Osteoblast (primary cell): ENCODE measurements at regions not wholly inside any gene's neighbourhood (a gene's known extent, or its start where the extent isn't known, plus 50 kb on each side); places are given as distances from the start of the nearest gene placed in this dataset.

Experiments
- DNase-seq: peaks from one replicate; pipeline ENCODE4 v3.0.0; 2011; ENCODE audit warnings: low spot score, mixed read lengths; ENCODE audit not compliant: insufficient read length; ENCODE audit errors: missing footprints
- H2AFZ ChIP-seq: 2 replicates; pipeline ENCODE4 v1.6.0; 2011; ENCODE audit warnings: mild to moderate bottlenecking, low read length
- H3K27ac ChIP-seq: 2 replicates; pipeline ENCODE4 v1.5.1; 2011; ENCODE audit warnings: mild to moderate bottlenecking, low read depth, low read length, moderate library complexity
- H3K27me3 ChIP-seq: 2 replicates; pipeline ENCODE4 v1.6.0; 2012; ENCODE audit warnings: mild to moderate bottlenecking, control low read depth, inconsistent platforms, low read length, moderate library complexity; ENCODE audit not compliant: insufficient read depth
- H3K36me3 ChIP-seq: 2 replicates; pipeline ENCODE4 v1.5.1; 2011; ENCODE audit warnings: mild to moderate bottlenecking, low read length, control low read depth, moderate library complexity; ENCODE audit not compliant: insufficient read depth
- H3K4me1 ChIP-seq: 2 replicates; pipeline ENCODE4 v1.5.1; 2011; ENCODE audit warnings: mild to moderate bottlenecking, low read length, control low read depth, moderate library complexity; ENCODE audit not compliant: insufficient read depth
- H3K4me2 ChIP-seq: 2 replicates; pipeline ENCODE4 v1.6.0; 2011; ENCODE audit warnings: mild to moderate bottlenecking, low read length; ENCODE audit not compliant: insufficient read depth
- H3K4me3 ChIP-seq: fragments of 200-600 bp; sonication (generic); 3 replicates; pipeline ENCODE4 v1.5.1; 2012; ENCODE audit warnings: mild to moderate bottlenecking, low read length, inconsistent platforms; ENCODE audit not compliant: insufficient read depth
- H3K79me2 ChIP-seq: 2 replicates; pipeline ENCODE4 v1.6.0; 2012; ENCODE audit warnings: mild to moderate bottlenecking, low read length, control low read depth, inconsistent platforms; ENCODE audit not compliant: insufficient read depth
- H3K9me3 ChIP-seq: 2 replicates; pipeline ENCODE4 v1.5.1; 2011; ENCODE audit warnings: low read depth, low read length, control low read depth
- H4K20me1 ChIP-seq: 2 replicates; pipeline ENCODE4 v1.6.0; 2012; ENCODE audit warnings: mild to moderate bottlenecking, low read length, control low read depth; ENCODE audit not compliant: insufficient read depth
- CTCF ChIP-seq: IDR thresholded peaks from 2 replicates; pipeline ENCODE4 v1.5.1; 2011; ENCODE audit warnings: mild to moderate bottlenecking, low read depth, low read length, moderate library complexity; ENCODE audit errors: extremely low read depth

GRCh38 chr12:34597548-34598351 is 575.5 kb downstream of the ALG10 start:
- Histone ChIP-seq H3K27ac (no peak overlapping the region), H3K4me1 (no peaks in the 10 kb centered on the region)

GRCh38 chr12:34598352-34598827 is 576.1 kb downstream of the ALG10 start:
- no peak for TF ChIP-seq CTCF
- no peaks in the 10 kb centered on the region for H3K27me3 ChIP-seq
- no peak overlapping the region for H3K27ac ChIP-seq
- H4K20me1 ChIP-seq: no peaks in the 10 kb centered on the region
- no peaks in the 10 kb centered on the region for H3K4me1 ChIP-seq
- no peaks in the 10 kb centered on the region for H3K79me2 ChIP-seq
- no peak overlapping the region for H3K4me3 ChIP-seq
- no peak overlapping the region for H3K4me2 ChIP-seq
- DNase-seq: no peak
- peaks cover 3% of the 10 kb centered on the region for H3K9me3 ChIP-seq
- no peaks in the 10 kb centered on the region for H3K36me3 ChIP-seq
- H2AFZ ChIP-seq: no peak overlapping the region

More at GRCh38 chr12:34597548-34598351, 575.5 kb downstream of the ALG10 start:
- no peak for DNase-seq
- no peaks in the 10 kb centered on the region for H3K79me2 ChIP-seq
- H3K4me2 ChIP-seq: no peak overlapping the region
- H3K4me3 ChIP-seq: no peak overlapping the region
- peaks cover 7% of the 10 kb centered on the region for H3K9me3 ChIP-seq
- no peak for TF ChIP-seq CTCF
- no peak overlapping the region for H2AFZ ChIP-seq
- no peaks in the 10 kb centered on the region for H3K27me3 ChIP-seq
- no peaks in the 10 kb centered on the region for H3K36me3 ChIP-seq
- no peaks in the 10 kb centered on the region for H4K20me1 ChIP-seq

- no peak for TF ChIP-seq CTCF
- no peak overlapping the region for H3K4me2 ChIP-seq
- no peaks in the 10 kb centered on the region for H4K20me1 ChIP-seq
- H3K27ac ChIP-seq: no peak overlapping the region
- no peak overlapping the region for H2AFZ ChIP-seq
- DNase-seq: no peak
- no peaks in the 10 kb centered on the region for H3K4me1 ChIP-seq
- no peaks in the 10 kb centered on the region for H3K36me3 ChIP-seq
- H3K4me3 ChIP-seq: no peak overlapping the region
- H3K27me3 ChIP-seq: no peaks in the 10 kb centered on the region
- H3K9me3 ChIP-seq: peaks cover 3% of the 10 kb centered on the region
- H3K79me2 ChIP-seq: no peaks in the 10 kb centered on the region
Observed at GRCh38 chr12:34598851-34599529, 576.7 kb downstream of the ALG10 start.
